ENCODE measurements at regions not wholly inside any gene's neighbourhood (a gene's known extent, or its start where the extent isn't known, plus 50 kb on each side); places are given as distances from the start of the nearest gene placed in this dataset.

- DNase-seq (ENCODE audit: low spot score), result no peak
Observed at GRCh38 chr2:15825276-15825980, 114.9 kb upstream of the MYCN start.

GRCh38 chr2:15826273-15826717, 114.1 kb upstream of the MYCN start:
- no peak for DNase-seq (ENCODE audit: low spot score)

GRCh38 chr2:15827001-15827400, 113.3 kb upstream of the MYCN start:
- DNase-seq (ENCODE audit: low spot score), result no peak

DNA sequence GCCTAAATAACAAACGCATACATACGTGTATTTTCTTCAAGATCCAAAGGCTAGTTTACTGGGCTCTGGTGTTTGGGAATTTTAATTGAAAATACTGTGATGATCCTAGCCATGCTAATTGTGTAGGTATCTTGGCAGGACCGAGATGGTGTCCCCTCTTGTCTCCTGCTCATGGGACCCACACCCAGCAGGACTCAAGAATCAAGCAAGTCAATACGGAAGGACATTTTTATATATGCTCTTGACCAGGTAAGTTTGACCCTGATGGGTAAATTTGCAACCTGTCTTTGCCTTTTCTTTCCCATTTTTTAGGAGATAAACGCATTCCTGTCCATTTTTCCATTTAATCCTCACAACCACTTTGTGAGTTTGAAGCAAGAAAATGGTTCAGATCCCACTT, 111.8 kb upstream of the MYCN start:
- no peak for DNase-seq (ENCODE audit: low spot score)

DNA sequence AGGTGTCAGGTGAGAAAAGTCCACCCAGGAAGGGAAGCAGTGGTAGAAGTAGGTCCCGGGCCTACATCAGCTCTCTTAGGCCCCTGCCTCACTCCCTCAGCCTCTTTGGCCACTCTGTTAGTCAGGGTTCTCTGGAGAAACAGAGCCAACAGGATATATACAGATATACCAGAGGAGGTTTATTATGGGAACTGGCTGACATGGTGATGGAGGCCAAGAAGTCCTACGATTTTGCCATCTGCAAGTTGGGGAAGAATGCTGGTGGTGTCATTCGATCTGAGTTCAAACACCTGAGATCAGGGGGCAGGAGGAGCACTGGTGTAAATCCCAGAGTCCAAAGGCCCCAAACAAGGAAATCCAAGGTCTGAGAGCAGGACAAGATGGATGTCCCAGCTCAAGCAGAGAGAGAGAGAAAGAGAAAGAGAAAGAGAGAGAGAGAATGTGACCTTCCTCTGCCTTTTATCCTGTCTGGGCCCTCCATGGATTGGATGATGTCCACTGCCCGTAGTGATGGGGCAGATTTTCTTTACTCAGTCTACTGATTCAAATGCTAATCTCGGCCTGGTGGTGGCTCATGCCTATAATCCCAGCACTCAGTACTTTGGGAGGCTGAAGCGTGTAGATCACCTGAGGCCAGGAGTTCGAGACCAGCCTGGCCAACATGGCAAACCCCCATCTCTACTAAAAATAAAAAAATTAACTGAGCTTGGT, 111.1 kb upstream of the MYCN start:
- no peak for DNase-seq (ENCODE audit: low spot score)

GRCh38 chr2:15829985-15830384, 110.4 kb upstream of the MYCN start:
- DNase-seq (ENCODE audit: low spot score), result no peak

- no peak for DNase-seq (ENCODE audit: low spot score)
Observed at GRCh38 chr2:15830937-15831549, 109.3 kb upstream of the MYCN start.

- DNase-seq (ENCODE audit: low spot score), result no peak
Observed at GRCh38 chr2:15832030-15832709, 108.2 kb upstream of the MYCN start.

- DNase-seq (ENCODE audit: low spot score), result no peak
Observed at GRCh38 chr2:15832849-15833680, 107.3 kb upstream of the MYCN start.

- DNase-seq (ENCODE audit: low spot score), result no peak
Observed at GRCh38 chr2:15833731-15834130, 106.6 kb upstream of the MYCN start.

DNA sequence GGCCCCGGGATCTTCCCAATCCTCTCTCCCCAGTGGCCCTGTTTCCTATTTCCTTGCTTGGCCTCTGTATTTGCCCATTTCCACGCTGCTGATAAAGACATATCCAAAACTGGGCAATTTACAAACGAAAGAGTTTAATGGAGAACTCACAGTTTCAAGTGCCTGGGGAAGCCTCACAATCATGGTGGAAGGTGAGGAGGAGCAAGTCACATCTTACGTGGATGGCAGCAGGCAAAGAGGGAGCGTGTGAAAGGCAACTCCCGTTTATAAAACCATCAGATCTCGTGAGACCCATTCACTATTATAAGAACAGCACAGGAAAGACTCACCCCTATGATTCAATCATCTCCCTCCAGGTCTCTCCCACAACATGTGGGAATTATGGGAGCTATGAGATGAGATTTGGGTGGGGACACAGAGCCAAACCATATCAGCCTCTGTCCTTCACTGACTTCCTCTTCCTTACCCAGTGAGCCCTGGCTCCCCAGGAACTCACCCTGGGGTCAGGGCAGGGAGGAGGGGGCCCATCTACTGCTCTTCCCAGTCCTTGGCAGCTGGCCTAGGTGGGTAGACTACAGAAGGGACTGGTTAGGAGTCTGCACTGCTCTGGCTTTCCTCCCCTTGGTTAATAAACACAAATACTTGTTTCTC, 105.8 kb upstream of the MYCN start:
- DNase-seq (ENCODE audit: low spot score), result no peak

DNA sequence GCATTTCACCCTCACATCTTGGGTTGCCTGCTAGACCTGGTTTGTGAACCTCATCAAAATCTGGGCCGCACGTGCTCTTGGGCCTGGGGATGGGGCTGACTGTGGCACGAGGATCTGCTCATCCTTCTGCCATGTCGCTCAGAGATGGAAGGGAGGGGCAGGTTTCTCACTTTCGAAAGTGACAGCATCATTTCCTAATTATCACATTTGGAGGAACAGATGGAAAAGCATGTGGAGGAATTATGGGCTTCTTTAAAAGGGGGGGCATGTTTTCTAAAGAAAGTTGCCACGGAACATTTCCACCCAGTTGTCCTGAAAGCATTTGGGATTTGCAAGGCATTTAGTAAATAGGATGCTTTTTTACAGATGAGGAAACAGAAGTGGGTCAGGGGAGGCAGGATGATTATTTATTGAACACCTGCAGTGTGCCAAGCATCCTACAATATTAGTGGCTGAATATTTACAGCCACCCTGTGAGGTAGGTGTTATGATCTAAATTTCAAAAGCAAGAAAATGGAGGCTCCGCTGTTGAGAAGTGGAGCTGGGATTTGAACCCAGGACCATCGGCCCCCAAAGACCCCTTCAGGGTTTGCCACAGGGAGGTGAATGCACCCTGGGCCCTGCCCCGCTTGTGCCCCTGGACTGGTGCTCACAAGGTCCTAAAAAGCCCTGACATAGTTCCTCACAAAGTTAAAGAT, 104.2 kb upstream of the MYCN start:
- no peak for DNase-seq (ENCODE audit: low spot score)

- DNase-seq (ENCODE audit: low spot score), result no peak
Observed at GRCh38 chr2:15836689-15837610, 103.4 kb upstream of the MYCN start.

DNA sequence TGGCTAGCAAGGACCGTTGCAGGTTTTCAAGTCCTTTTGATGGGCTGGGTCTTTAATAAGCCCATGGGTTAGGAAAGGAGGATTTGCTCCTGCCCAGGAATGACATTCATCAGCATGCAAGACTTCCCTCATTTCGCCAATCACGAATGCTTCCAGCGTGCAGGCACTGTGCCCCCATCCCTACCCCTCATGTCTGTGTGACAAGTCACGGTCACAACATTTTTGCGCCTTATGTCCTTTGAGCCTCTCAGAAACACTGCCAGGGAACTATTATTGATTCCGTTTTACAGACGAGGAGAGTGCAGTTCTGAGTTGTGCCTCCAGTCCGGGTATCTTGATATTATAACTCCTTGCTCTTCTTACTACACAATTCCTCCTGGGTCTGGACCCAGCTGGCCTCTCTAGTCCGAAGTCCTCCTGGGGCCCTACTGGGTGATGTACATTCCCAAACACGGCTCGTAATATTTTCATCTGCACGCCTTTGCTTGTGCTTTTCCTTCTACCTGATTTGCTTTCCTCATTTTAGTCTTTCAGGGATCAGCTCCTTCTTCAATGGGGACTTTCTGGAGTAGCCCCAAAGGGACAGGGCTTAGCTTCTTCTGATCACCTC, 101.8 kb upstream of the MYCN start:
- no peak for DNase-seq (ENCODE audit: low spot score)

GRCh38 chr2:15839426-15840124, 100.8 kb upstream of the MYCN start:
- no peak for DNase-seq (ENCODE audit: low spot score)

GRCh38 chr2:15840148-15840547, 100.2 kb upstream of the MYCN start:
- no peak for DNase-seq (ENCODE audit: low spot score)

DNA sequence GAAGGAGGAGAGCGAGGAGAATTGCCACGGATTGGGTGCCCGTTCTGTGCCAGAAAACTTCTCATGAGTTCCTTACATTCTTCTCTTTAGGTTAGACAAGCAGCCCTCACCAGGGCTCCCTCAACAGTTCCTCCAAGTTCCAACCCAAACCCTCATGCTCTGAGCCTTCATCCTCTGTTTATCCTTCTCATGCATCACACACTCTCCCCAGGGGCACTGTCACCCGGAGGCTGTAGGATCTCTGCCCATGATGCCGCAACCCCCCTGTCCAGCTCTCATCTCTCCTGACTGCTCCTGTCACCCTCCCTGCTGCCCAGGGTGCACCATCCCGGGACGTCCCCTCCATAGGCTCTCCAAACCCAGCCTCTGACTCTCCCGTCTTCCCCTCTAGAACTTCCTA, 99.4 kb upstream of the MYCN start:
- DNase-seq (ENCODE audit: low spot score), result no peak

GRCh38 chr2:15841776-15842560, 98.4 kb upstream of the MYCN start:
- no peak for DNase-seq (ENCODE audit: low spot score)

All from AG20443 (cell line).